Ureter (tissue), 1 donor: ENCODE measurements at regions not wholly inside any gene's neighbourhood (a gene's known extent, or its start where the extent isn't known, plus 50 kb on each side); places are given as distances from the start of the nearest gene placed in this dataset.
"Not testable (repeated sequence)": the region's sequence is repeated elsewhere in the genome, so short reads cannot be mapped to it uniquely, and the experiment has no call there.

ENCODE experiments used
- DNase-seq: peaks from one replicate; pipeline ENCODE4 v3.0.0-alpha.2; 2020; ENCODE audit warnings: low spot score
- donor health status: DM: yes; HTN: yes; CAD: no.

DNA sequence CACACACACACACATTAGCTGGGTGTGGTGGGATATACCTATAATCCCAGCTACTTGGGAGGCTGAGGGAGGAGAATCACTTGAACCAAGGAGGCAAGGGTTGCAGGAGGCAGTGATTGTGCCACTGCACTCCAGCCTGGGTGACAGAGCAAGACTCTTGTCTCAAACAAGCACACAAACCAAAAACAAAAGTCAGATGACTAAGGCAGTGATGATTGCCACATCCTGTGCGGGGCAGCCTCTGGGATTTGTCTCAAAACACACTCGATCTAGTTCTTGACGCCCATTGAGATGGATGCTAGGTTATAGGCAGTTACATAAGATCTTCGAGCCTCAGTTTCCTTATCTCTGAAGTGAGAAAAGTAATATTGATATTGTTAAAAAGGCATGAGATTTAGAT is 57.8 kb upstream of the NBPF8 start:
- not testable (repeated sequence) for DNase-seq

DNA sequence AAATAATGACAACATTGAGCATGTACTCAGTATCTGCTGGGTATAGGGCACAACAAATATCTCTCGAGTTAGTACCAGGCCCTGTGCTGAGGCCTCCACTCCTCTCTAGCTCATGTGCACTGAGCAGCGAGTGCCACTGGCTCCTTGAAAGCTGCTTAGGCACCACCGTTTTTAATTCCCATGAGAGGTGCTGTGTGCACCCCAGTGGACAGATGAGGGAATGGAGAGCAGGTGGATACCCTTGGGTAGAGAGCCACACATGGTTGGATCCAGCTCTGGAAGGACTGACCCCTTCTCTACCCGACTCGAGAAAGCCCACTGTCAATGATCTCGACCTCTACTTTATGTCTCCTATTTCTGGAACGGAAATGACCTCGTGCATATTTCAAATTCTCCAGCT is 58.7 kb upstream of the NBPF8 start:
- DNase-seq = not testable (repeated sequence)

DNA sequence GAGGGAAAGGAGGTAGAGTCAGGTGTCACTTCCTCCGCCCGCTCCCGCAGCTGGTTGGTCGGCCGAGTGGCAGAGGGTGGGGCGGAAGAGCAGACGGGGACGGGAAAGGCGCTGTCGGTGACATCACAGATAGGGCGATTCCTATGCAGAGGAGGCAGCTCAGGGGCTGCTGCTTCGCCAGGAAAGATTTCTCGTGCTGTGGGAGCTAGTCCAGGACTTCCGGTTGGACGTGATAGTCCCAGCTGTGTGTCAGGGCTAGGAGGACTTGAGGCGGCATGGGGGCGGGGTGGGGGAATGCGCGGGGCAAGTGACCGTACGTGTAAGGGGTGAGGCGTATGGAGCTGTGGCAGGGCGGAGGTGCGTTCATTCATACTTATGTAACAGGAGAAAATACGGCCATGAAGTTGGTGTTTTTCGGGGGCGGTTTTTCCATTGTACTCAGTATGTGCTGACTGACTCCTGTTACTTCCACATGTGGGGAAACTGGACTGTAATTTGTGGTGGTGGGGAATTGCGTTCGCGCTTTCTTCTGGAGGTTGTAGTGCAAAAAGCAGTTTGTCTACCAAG is 60.1 kb upstream of the NBPF8 start:
- peak; percentile 42 for DNase-seq

DNA sequence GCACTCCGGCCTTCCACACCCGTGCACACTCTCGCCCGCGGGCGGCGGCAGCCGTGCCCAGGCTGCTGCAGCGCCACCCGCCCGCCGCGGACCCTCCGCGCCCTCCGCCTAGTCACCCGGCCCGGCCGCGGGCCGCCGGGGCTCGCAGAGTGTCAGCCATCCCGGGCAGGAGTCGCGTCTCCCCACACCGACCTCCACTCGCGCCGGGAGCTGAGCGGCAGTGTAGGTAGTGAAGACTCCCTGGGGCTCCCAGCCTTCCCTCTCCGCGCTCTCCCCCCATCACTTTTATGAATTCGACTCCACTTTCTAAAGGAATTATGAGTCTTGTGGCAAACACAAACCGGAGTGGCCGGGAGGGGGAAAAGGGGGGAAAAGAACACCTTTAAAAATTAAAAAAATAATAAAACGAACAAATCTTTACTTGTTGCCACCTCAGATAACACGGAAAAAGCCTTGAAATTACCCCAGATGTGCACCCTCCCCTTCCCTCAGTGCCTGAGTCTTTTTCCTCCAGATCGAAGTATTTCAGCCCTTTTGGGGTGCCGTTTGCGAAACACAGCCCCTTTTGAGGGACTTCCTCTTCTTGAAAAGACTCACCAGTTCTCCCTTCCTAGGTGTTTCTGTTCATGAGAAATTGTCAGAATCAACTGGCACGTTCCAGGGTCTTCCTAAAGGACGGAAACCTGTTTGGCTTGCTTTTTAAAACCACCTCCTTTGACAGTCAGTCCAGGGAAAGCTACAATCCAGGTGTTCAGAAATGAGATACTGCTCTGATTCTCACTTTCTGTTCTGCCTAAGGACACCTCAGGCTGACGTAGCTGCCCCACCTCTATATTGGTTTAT is 72.4 kb upstream of the NBPF8 start:
- DNase-seq = peak; percentile 41

DNA sequence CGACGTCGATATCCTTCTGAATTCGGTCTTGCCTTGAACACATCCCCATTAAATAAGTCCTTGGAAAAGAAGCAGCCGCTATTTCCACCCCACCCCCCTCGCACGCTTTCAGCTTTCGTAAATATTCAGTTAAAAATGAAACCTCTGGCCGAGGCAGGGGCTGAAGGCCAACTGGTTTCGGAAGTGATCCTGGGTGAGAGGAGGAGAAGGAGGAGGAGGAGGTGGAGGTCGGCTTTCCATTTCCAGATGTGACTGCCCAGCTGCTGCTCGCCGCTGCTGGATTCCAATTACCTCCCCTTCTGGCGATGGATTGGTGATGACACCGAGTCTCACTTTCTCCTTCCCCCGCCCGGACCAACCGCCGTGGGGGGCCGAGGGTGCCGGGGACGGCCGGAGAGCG is 73.1 kb upstream of the NBPF8 start:
- peak; percentile 43 for DNase-seq

DNA sequence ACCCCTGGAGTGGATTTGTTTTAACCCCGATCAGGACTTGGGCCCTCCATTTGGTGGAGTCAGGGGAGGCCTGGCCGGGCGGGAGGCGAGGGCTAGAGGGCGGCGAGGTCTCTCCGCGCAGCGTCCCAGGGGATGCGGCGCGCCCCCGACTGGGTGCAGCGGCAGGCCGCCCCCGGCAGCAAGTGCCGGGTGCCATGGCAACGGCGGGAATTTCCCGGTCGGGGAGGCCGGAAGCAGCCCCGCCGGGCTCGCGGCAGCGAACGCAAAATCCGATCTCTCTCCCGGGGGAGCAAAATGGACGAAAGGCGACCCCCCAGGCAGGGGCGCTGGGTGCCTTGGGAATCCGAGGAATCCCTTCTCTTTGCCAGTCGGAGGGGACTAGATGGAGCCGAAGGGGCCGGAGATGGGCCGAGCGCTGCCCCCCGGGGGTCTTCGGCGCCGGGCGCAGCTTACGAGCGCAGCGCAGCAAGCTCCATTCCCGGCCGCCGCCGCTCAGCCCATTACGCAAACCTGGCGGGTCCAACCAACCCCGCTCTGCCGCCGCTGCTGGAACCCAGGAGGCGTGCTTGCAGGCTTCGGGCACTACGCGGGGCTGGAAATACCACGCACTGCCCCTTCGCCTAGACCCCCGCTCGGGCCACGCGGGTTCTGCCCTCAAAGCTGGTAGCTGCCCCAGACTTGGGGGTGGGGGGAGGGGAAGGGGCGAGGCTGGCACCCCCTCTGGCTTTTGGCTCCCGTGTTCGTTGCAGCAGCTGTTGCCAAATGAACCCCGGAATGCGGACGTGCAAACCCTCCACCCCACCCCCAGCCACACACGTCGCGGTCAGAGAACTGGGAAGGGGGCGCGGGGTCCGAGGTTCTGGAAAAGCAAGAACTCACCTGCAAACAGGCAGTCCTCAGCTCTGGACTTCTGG is 73.7 kb upstream of the NBPF8 start:
- DNase-seq = peak; percentile 43

DNA sequence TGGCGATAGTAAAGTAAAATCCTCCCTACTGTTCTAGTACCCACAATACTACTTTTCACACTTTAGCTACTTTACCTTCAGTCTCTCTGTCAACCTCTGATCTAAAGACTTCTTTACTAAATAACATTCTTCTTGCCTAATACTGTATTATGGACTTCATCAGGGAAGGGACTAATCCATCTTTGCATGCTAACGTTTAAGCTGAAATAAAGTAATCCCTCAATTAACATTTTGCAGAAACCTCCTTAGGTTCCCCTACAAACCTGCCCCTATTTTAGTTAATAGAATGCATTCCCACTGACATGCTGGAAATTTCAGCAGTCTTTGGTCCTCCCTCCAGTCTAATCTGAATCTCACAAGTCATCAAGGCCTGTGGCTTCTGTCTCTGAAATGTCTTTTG is 99.1 kb upstream of the NBPF8 start:
- not testable (repeated sequence) for DNase-seq

DNA sequence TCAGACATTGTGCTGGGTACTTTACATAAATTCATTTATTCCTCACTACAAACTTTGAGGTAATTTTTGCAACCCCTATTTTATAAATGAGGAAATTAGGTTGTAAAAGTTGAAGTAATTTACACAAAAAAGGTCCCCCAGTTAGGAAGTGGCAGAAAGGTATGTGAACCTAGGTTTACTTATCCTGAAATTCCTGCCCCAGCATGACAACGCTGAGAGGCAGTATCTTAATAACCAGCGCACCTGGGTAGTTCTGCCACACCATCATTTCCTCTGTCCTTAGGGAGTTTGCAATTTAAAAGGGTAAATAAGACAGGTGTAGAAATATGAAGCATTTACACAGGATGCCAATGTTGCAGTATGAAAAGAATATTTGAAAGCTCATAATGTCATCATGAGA is 102.9 kb upstream of the NBPF8 start:
- not testable (repeated sequence) for DNase-seq

DNA sequence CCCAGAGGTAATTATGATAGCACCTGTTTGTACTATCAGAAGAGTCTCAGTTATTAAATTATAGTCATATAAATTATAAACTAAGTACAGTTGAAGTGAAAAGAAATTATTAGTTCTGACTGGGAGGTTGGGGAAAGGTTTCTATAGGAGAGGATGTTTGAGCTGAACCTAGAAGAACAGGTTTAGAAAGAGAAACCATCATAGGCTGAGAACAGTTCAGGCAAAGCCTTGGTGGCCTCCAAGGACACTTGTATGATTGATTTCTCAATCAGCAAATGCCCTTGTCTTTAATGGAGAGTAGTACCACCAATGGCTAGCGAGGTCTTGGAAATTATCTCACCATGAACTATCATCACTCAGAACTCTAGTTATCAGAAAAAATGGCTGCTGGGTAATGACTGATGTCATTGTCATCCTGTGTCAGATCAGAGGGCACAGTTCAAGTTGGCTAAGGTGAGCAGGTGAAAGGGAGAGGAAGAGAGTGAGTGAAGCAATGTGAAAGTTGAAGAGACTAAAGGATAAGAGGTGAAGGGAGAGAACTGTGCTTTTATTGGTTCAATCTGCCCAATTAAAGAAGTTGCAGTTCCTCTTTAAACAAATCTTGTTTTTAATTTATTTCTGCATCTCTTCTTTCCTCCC is 105.8 kb upstream of the NBPF8 start:
- DNase-seq = not testable (repeated sequence)

DNA sequence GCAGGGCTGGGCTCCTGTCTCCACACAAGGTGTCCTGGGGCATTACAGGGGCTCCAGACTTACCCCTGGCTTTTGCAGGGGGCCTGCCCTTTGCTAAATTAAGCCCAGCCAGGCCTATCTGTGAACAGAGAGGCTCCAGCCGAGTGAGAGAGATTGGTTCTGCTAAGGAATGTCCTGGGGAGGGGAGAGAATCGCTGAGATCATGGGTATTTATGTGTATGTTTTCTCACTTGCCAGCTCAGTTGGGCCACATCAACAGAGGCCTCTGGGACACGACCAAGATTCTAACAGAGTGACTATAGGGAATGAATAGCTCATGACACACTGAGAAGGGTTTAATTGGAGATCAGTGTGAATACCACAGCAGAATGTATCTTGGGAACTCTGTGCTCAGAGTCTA is 109.8 kb upstream of the NBPF8 start:
- DNase-seq = not testable (repeated sequence)

DNA sequence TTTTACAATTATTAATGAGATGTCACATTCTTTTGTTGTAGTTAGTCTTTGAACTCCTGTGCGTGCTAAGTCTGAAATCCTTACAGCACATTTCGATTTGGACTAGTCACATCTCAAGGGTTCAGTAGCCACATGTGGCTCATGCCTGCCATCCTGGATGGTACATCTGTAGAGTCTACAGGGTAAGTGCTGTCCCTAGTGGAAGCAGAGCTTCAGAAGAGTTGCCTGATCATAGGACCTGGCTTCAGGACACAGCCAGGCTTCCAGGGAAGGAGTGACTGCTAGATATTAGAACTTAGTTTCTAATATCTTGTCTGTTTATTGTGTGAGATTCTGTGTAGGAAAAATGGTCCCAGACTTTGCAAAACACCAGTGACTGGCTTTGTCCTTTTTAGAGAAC is 110.5 kb upstream of the NBPF8 start:
- DNase-seq = not testable (repeated sequence)

DNA sequence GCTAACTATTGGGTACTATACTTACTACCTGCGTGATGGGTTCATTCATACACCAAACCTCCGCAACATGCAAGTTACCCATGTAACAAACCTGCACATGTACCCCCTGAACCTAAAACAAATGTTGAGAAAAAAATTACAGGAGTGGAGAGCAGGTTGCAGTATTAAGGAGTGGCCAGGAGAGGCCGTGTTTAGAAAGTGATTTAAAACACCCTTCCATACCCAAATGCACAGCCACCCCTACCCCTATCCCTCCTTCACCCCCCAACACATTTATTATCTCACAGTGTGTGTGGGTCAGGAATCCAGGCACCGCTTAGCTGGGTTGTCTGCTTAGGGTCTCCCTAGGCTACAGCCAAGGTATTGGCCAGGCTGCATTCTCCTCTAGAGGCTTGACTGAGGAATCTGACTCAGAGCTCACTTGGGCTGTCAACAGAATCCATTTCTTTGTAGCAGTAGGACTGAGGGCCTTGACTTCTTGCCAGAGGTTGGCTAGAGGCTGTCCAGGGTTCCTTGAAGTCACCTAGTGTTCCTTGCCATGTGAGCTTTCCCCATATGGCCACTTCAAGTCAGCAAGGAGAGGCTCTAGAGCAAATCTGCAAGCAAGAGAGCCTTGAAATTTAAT is 115.3 kb upstream of the NBPF8 start:
- DNase-seq = not testable (repeated sequence)

DNA sequence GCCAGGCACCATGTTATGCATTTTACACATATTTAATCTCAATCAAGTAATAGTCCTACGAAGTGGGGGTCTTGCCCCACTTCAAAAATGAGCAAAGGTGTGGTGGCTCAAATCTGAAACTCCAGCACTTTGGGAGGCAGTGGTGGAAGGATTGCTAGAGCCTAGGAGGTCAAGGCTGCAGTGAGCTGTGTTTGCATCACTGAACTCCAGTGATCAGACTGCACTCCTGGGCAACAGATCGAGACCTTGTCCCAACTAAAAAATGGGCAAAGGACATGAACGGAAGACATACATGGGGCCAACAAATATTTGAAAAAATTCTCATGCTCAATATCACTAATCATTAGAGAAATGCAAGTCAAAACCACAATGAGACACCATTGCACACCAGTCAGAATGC is 116.3 kb upstream of the NBPF8 start:
- DNase-seq = not testable (repeated sequence)

DNA sequence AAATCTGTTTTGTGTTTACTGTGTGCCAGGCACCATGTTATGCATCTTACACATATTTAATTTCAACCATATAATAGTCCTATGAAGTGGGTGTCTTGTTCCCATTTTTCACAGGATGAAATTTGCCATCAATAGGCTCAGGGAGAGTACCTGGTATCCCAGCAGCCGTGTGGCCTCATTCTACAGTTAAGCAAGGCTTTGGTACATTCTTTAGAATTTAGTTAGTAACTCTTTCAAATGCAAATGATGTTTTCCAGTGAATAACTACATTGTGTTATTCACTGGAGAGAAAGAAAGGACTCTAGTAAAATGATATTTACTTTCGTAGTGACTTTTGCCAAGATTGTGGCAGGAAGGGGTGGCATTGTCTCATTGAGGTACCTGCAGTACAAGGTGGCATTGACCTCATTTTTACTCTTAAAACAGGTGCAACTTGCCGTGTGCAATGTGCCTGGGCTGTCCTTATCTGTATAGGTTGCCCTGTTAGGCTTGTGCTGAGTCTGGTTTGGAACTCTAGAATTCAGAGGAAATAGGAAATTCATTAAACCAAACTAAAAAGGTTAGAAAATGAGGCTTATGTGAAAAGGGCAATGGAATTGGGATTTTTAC is 117.4 kb upstream of the NBPF8 start:
- DNase-seq = not testable (repeated sequence)

DNA sequence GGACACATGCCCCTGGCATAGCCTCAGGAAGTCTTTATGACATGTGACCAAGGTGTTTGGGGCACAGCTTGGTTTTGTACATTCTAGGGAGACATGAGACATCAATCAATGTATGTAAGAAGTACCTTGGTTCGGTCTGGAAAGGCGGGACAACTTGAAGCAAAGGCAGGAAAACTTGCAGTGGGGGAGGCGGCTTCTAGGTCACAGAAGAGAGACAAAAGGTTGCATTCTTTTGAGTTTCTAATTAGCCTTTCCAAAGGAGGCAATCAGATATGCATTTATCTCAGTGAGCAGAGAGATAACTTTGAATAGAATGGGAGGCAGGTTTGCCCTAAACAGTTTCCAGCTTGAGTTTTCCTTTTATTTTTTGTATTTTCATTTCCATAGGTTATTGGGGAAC is 113.8 kb upstream of the SEC22B start:
- not testable (repeated sequence) for DNase-seq

DNA sequence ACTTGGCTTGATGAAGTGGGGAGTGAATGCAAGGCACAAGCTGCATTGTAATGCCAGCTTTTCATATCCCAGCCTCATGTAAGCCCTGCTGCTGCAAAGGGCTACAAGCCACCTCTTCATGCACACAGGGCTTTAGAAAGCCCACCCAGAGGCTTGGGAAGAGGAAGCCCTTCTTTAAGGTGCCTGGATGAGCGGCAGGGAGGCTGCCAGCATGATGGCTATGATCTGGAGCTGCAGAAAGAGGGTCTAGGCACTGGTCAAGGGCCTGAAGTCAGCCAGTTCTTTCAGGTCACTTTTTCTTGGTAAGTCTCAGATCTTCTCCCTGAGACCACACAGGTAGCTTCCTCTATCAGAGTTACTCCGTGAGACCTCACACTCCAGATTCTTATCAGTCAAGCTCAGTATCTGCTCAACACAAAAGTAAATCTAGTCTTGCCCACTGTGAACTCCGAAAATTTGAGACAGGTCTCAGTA is 113.3 kb upstream of the SEC22B start:
- not testable (repeated sequence) for DNase-seq

DNA sequence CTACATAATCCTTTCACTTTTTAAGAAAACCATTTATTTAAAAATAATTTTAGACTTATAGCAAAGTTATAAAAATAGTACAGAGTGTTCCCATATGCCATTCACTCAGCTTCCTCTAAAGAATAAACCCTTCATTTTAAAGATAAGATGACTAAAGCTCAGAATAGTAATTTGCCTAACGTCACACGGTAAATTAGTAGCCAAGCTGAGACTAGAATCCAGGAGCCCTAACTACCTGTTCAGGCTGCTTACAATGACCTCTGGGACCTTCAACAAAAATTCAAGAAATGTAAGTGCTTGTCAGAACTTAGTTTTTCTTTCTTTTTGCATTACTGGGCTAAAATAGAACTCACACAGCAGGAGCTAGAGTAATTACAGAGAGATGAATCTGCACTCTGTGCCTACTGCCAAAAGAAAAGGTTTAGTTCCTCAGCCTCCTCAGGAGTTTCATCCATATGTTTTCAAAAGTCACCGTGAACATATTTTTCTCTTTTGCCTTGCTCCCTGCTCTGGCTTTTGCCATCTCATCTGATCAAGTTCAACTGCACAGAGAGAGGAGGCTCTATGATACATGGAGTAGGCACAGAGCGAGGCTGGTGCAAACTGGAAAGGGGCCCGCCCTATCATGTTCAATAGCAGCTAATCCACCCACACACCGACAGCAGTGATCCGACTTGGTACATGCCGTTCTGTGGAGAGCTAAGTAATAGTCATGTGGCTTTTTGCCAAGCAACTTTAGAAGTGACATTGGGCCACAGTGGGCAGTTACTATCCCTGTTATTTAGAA is 112.7 kb upstream of the SEC22B start:
- DNase-seq = not testable (repeated sequence)

DNA sequence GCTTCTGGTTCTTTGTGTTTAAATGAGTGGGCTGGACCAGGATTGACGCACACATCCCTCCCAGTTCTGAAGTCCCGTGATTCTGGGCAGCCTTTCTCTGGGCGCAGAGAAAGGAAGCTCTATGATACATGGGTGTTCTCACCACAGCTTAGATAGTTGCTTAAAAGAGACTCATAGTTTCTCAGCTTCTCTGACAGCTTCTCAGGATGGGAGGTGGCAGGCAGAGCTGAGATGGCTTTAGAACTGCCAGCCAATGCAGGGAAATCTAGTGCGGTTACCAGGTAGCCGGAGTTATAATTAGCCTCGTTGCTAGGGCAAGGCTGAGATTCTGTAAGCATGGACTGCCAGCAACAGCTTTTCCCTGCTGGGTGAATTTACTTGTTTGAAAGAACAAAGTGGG is 111.8 kb upstream of the SEC22B start:
- DNase-seq = not testable (repeated sequence)

DNA sequence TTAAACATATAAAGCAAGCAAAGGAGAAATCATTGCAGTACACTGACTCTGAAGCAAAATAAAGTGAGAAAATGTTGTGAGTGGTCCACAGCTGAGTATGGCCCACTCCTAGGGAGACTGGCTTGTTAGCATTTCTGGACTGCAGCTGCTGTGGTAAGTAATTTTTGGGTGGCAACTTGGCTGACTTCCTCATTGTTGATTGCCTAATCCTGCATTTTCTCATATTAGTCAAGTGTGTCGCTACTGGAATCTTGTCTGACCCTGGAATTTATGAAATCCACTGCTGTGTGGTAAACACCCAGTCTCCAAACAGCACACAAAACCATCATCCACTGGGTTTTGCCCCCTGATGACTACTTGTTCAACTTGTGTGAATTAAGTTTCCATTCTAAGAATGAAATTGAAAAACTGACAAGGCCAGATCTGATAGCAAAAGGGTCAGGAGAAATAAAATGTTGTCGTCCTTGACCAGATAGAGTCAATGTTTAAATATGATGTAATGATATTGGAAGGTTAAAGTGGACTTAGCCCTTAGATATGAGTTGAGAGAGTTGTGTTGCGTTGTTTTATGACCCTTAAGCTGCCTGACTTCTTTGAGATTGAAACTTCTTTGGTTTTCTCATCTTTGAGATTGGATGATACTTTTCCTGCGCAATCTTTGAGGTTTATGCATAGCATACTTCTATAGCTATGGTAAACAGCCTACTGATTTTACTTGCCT is 106.6 kb upstream of the SEC22B start:
- DNase-seq = not testable (repeated sequence)
